Left colon (tissue), 2 donors: ENCODE measurements at regions not wholly inside any gene's neighbourhood (a gene's known extent, or its start where the extent isn't known, plus 50 kb on each side); places are given as distances from the start of the nearest gene placed in this dataset.
A peak's percentile ranks its signal among the peaks of the same experiment; 100 is the strongest.

Source experiments
- ATAC-seq: fragments of 200-7000 bp; cut with Tn5 transposase; one replicate; pipeline ENCODE4 v1.9.1; 2020; ENCODE audit warnings: mild to moderate bottlenecking, moderate library complexity
- DNase-seq, 2 donors: peaks; one replicate each; pipeline ENCODE4 v3.0.0-alpha.2; 2020
- intact Hi-C, 2 donors: fragments of 100-400 bp; cut with DNase I in 1 of 2; cut with micrococcal nuclease in 1 of 2; formaldehyde crosslinking; loops; one replicate each; pipeline versions ENCODE4 v1.11.2 to v1.14.0; 2022; cut with DNase I, micrococcal nuclease
- donor health status: DM: no; HTN: no; CAD: no.
- donor health status: DM: yes; HTN: yes; CAD: no.

GRCh38 chr4:37073226-37073840, 171.2 kb upstream of the NWD2 start:
- DNase-seq: no peak
- intact Hi-C loops: no loop called here
- ATAC-seq: no peak

GRCh38 chr4:37082912-37083311, 161.6 kb upstream of the NWD2 start:
- intact Hi-C loops: no loop called here
- DNase-seq (no peak), ATAC-seq (no peak)

- ATAC-seq: peak; percentile 52
- no peak for DNase-seq
- intact Hi-C loops: no loop called here
These were observed 148.6 kb upstream of the NWD2 start for GRCh38 chr4:37095925-37096324.

- intact Hi-C loops: no loop called here
- no peak for DNase-seq
- ATAC-seq: no peak
These were observed 143.4 kb upstream of the NWD2 start for GRCh38 chr4:37101182-37101581.

- intact Hi-C loops: no loop called here
- ATAC-seq (no peak), DNase-seq (no peak)
These were observed 142.9 kb upstream of the NWD2 start for GRCh38 chr4:37101686-37102085.

- intact Hi-C loops: no loop called here
- no peak for ATAC-seq
- DNase-seq: no peak
These were observed 134.8 kb upstream of the NWD2 start for GRCh38 chr4:37109756-37110155.

- ATAC-seq (no peak), DNase-seq (no peak)
- intact Hi-C loops: no loop called here
These were observed 119.7 kb upstream of the NWD2 start for GRCh38 chr4:37124800-37125199.

- intact Hi-C loops: no loop called here
- no peak for DNase-seq
- ATAC-seq: no peak
These were observed 118.5 kb upstream of the NWD2 start for GRCh38 chr4:37126051-37126450.

- no peak for DNase-seq
- intact Hi-C loops: no loop called here
- ATAC-seq: no peak
These were observed 114.1 kb upstream of the NWD2 start for GRCh38 chr4:37130465-37130864.

- intact Hi-C loops: no loop called here
- DNase-seq: no peak
- ATAC-seq: no peak
These were observed 112.1 kb upstream of the NWD2 start for GRCh38 chr4:37132351-37132974.

- DNase-seq (no peak), ATAC-seq (no peak)
- intact Hi-C loops: no loop called here
These were observed 111.6 kb upstream of the NWD2 start for GRCh38 chr4:37132975-37133360.

GRCh38 chr4:37138019-37138653, 106.4 kb upstream of the NWD2 start:
- DNase-seq (no peak), ATAC-seq (no peak)
- intact Hi-C loops: no loop called here

GRCh38 chr4:37138789-37139188, 105.8 kb upstream of the NWD2 start:
- DNase-seq (no peak), ATAC-seq (no peak)
- intact Hi-C loops: no loop called here

- intact Hi-C loops: no loop called here
- ATAC-seq (no peak), DNase-seq (no peak)
These were observed 104.6 kb upstream of the NWD2 start for GRCh38 chr4:37139987-37140386.

GRCh38 chr4:37146260-37146659, 98.3 kb upstream of the NWD2 start:
- intact Hi-C loops: no loop called here
- DNase-seq: no peak
- no peak for ATAC-seq

GRCh38 chr4:37157476-37158167, 86.9 kb upstream of the NWD2 start:
- intact Hi-C loops: no loop called here
- DNase-seq: no peak
- ATAC-seq: no peak

- intact Hi-C loops: no loop called here
- no peak for ATAC-seq
- DNase-seq: no peak
These were observed 83.9 kb upstream of the NWD2 start for GRCh38 chr4:37160653-37161052.

- no peak for DNase-seq
- intact Hi-C loops: no loop called here
These were observed 78.7 kb upstream of the NWD2 start for GRCh38 chr4:37165844-37166243.

GRCh38 chr4:37169956-37170355, 74.6 kb upstream of the NWD2 start:
- intact Hi-C loops: no loop called here
- DNase-seq (no peak), ATAC-seq (no peak)

More at GRCh38 chr4:37165844-37166243, 78.7 kb upstream of the NWD2 start:
- no peak for ATAC-seq

GRCh38 chr4:37188100-37188499, 56.4 kb upstream of the NWD2 start:
- intact Hi-C loops: no loop called here
- no peak for DNase-seq
- no peak for ATAC-seq
